Esophagus muscularis mucosa (tissue), 4 donors: ENCODE measurements at regions not wholly inside any gene's neighbourhood (a gene's known extent, or its start where the extent isn't known, plus 50 kb on each side); places are given as distances from the start of the nearest gene placed in this dataset.

Source experiments
- DNase-seq: peaks from one replicate; pipeline ENCODE4 v3.0.0-alpha.2; 2017; ENCODE audit errors: extremely low spot score
- H3K27ac ChIP-seq, 4 donors: fragments of 200-600 bp; sonication (generic); replicated peaks in 1 of 4; 1 replicate in 3 of 4; 2 replicates in 1 of 4; pipeline ENCODE4 v1.5.1; 2016 to 2019; ENCODE audit warnings: mild to moderate bottlenecking in 1 of 4
- H3K27me3 ChIP-seq, 4 donors: fragments of 200-600 bp; sonication (generic); one replicate each; pipeline versions ENCODE4 v1.5.1 to v1.6.0; 2016 to 2019
- H3K36me3 ChIP-seq, 4 donors: fragments of 200-600 bp; sonication (generic); one replicate each; pipeline ENCODE4 v1.5.1; 2016 to 2019
- H3K4me1 ChIP-seq, 4 donors: fragments of 200-600 bp; sonication (generic); one replicate each; pipeline ENCODE4 v1.5.1; 2016 to 2019
- H3K4me3 ChIP-seq, 4 donors: fragments of 200-600 bp; sonication (generic); 1 replicate in 2 of 4; 2 replicates in 2 of 4; pipeline ENCODE4 v1.5.1; 2016 to 2019; ENCODE audit warnings: mild to moderate bottlenecking in 4 of 4, moderate library complexity in 1 of 4
- H3K9me3 ChIP-seq, 4 donors: fragments of 200-600 bp; sonication (generic); 1 replicate in 3 of 4; 2 replicates in 1 of 4; pipeline ENCODE4 v1.5.1; 2016 to 2019
- EP300 ChIP-seq: sonication (generic); formaldehyde crosslinking; IDR thresholded peaks from one replicate; pipeline ENCODE4 v1.6.1; 2017; ENCODE audit warnings: antibody characterized with exemption
- POLR2A ChIP-seq: fragments of 450-650 bp; IDR thresholded peaks from one replicate; pipeline ENCODE4 v1.6.1; 2017; ENCODE audit warnings: antibody characterized with exemption, moderate library complexity, mild to moderate bottlenecking, low read depth
- POLR2AphosphoS5 ChIP-seq, 2 donors: sonication (generic); formaldehyde crosslinking; IDR thresholded peaks; one replicate each; pipeline ENCODE4 v1.6.1; 2017; ENCODE audit warnings: antibody characterized with exemption in 2 of 2
- WGBS: methylation state at CpG from one replicate; pipeline ENCODE4 v1.1.5; 2018; 5-methylcytosine and 5-hydroxymethylcytosine counted together
- intact Hi-C: fragments of 100-400 bp; cut with DNase I; formaldehyde crosslinking; loops from one replicate; pipeline ENCODE4 v1.15.1; 2023
- TF ChIP-seq, protein P1 (sequence below), 3 experiments: fragments of 200-600 bp in 2 of 3; fragments of 450-650 bp in 1 of 3; sonication (generic) in 2 of 3; IDR thresholded peaks; one replicate each; pipeline ENCODE4 v1.5.1; 2017 to 2019; ENCODE audit warnings: antibody characterized with exemption in 3 of 3, mild to moderate bottlenecking in 2 of 3, moderate library complexity in 1 of 3

DNA sequence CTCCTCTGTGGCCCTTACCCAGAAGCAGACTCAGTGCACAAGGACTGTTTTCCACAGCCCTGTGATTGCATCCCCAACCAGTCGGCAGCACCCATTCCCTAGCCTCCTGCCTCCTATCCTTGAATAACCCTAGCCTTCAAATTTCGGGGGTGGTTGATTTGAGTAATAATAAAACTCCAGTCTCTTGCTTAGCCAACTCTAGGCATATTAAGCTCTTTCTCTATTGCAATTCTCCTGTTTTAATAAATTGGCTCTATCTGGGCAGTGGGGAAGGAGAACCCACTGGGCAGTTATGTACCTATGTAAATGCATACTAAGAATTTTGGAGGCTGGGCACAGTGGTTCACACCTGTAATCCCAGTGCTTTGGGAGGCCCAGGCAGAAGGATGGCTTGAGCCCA lies 70.6 kb upstream of the ZMYND8 start:
- WGBS, result 87% methylated on average over 2 of the region's 2 CpGs
- H3K9me3 ChIP-seq, result peaks cover 0 to 19% (median 15%) of the 10 kb centered on the region in 4 donors
- intact Hi-C loops, result no loop called here

DNA sequence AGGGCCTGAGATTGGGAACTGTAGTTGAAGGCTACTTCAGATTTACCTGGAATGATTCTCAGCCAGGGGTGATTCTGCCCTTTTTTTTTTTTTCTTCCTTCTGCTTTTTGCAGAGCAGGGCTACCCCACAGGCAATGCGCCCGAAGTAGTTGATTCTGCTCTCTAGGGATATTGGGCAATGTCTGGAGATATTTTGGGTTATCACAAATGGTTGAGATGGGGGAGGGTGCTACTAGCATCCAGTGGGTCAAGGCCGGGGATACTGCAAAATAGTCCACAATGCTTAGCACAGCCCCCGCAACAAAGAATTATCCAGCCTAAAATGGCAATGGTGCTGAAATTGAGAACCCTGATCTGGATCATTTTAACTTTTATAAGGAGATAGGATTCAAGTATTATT lies 71.2 kb upstream of the ZMYND8 start:
- intact Hi-C loops, result no loop called here
- Histone ChIP-seq H3K4me1 (no peaks in the 10 kb centered on the region), H3K36me3 (no peaks in the 10 kb centered on the region), H3K27me3 (no peaks in the 10 kb centered on the region), H3K27ac (no peak overlapping the region), H3K9me3 (peaks cover 0 to 19% (median 15%) of the 10 kb centered on the region in 4 donors), H3K4me3 (no peak overlapping the region)
- no peak for DNase-seq
- WGBS, result 86% methylated on average over 4 of the region's 4 CpGs
- no peak for TF ChIP-seq POLR2AphosphoS5 (IDR thresholded peaks at IDR 0.05)
- no peak for TF ChIP-seq EP300
- TF ChIP-seq, protein P1, sequence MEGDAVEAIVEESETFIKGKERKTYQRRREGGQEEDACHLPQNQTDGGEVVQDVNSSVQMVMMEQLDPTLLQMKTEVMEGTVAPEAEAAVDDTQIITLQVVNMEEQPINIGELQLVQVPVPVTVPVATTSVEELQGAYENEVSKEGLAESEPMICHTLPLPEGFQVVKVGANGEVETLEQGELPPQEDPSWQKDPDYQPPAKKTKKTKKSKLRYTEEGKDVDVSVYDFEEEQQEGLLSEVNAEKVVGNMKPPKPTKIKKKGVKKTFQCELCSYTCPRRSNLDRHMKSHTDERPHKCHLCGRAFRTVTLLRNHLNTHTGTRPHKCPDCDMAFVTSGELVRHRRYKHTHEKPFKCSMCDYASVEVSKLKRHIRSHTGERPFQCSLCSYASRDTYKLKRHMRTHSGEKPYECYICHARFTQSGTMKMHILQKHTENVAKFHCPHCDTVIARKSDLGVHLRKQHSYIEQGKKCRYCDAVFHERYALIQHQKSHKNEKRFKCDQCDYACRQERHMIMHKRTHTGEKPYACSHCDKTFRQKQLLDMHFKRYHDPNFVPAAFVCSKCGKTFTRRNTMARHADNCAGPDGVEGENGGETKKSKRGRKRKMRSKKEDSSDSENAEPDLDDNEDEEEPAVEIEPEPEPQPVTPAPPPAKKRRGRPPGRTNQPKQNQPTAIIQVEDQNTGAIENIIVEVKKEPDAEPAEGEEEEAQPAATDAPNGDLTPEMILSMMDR (IDR thresholded peaks at IDR 0.05), result no peak
- no peak for TF ChIP-seq POLR2A

More for the DNA sequence above, 70.6 kb upstream of the ZMYND8 start:
- Histone ChIP-seq H3K4me1 (no peaks in the 10 kb centered on the region), H3K27me3 (no peaks in the 10 kb centered on the region), H3K36me3 (no peaks in the 10 kb centered on the region), H3K4me3 (no peak overlapping the region), H3K27ac (no peak overlapping the region)
- no peak for TF ChIP-seq POLR2AphosphoS5 (IDR thresholded peaks at IDR 0.05)
- TF ChIP-seq, protein P1 (IDR thresholded peaks at IDR 0.05), result no peak
- TF ChIP-seq EP300, result no peak
- no peak for DNase-seq

DNA sequence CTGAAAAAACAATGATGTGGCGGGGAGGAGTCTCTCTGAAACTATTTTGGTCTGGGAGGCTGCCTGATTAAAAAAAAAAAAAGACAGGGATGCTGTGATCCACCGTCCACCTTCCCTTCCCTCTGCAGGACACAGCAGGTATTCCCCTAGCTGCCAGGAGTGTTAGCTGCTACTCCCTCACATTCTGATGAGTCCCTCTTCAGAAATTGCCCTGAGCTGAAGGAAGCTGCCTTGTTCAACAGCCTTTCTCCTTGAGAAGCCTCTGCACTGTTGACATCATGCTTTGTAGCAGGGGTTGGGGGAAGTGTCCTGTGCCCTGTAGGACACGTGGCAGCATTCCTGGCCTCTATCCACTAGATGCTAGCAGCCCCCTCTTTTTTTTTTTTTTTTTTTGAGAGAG lies 71.7 kb upstream of the ZMYND8 start:
- no peak for DNase-seq
- no peaks in the 10 kb centered on the region for H3K4me1 ChIP-seq
- WGBS, result 68% methylated on average over 3 of the region's 3 CpGs
- H3K36me3 ChIP-seq, result no peaks in the 10 kb centered on the region
- no peak overlapping the region for H3K27ac ChIP-seq
- no peak for TF ChIP-seq EP300
- TF ChIP-seq POLR2A, result no peak
- TF ChIP-seq POLR2AphosphoS5 (IDR thresholded peaks at IDR 0.05), result no peak
- TF ChIP-seq, protein P1 (IDR thresholded peaks at IDR 0.05), result no peak
- no peak overlapping the region for H3K4me3 ChIP-seq
- H3K27me3 ChIP-seq, result no peaks in the 10 kb centered on the region
- intact Hi-C loops, result no loop called here
- H3K9me3 ChIP-seq, result peaks cover 0 to 19% (median 15%) of the 10 kb centered on the region in 4 donors

DNA sequence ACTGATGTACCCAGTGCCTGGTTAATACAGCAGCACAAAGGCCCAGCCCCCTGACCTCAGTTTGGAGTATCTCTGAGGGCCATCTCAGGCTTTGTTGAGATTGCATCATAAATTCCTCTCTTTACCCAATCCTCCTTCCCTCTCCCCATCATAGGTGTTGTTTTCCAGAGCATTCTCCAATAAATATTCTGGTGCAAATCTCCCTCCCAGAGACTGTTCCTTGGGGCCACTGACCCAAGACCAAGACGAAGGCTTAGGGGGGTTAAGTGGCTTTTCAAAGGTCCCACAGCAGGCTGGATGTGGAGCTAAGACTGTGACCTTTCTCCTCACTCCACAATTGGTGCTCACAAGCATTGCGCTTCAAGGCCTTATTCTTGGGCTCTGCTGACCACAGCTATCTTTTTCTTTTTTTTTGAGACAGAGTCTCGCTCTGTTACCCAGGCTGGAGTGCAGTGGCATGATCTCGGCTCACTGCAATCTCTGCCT lies 72.4 kb upstream of the ZMYND8 start:
- 95% methylated on average over 4 of the region's 4 CpGs for WGBS
- TF ChIP-seq, protein P1 (IDR thresholded peaks at IDR 0.05), result no peak
- TF ChIP-seq POLR2A, result no peak
- TF ChIP-seq POLR2AphosphoS5 (IDR thresholded peaks at IDR 0.05), result no peak
- TF ChIP-seq EP300, result no peak

DNA sequence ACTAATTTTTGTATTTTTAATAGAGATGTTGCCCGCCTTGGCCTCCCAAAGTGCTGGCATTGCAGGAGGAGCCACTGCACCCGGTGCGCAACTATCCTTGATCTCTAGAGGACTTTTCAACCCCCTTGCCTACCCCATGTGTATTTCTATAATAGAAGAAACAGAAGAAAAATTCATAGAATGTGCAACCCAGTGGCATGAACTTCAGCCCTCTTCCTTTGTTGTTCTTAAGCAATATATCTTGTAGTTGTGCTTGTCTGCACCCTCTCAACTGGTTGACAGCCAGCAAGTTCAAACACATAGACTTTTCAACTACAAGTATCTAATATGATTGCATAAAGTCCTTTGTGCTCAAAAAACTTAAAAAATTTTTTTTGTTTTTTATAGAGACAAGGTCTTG lies 72.3 kb upstream of the NCOA3 start:
- no peak overlapping the region for H3K4me3 ChIP-seq
- no peaks in the 10 kb centered on the region for H3K27me3 ChIP-seq
- peaks cover 0 to 19% (median 15%) of the 10 kb centered on the region in 4 donors for H3K9me3 ChIP-seq
- no peak for DNase-seq
- H3K4me1 ChIP-seq, result no peaks in the 10 kb centered on the region
- TF ChIP-seq, protein P1 (IDR thresholded peaks at IDR 0.05), result no peak
- TF ChIP-seq EP300, result no peak
- no peak for TF ChIP-seq POLR2AphosphoS5 (IDR thresholded peaks at IDR 0.05)
- no peak for TF ChIP-seq POLR2A
- 98% methylated on average over 3 of the region's 3 CpGs for WGBS
- no peak overlapping the region for H3K27ac ChIP-seq
- H3K36me3 ChIP-seq, result no peaks in the 10 kb centered on the region
- intact Hi-C loops, result no loop called here

More for the DNA sequence above, 72.4 kb upstream of the ZMYND8 start:
- Histone ChIP-seq H3K9me3 (peaks cover 0 to 19% (median 15%) of the 10 kb centered on the region in 4 donors), H3K27ac (no peak overlapping the region), H3K27me3 (no peaks in the 10 kb centered on the region), H3K4me1 (no peaks in the 10 kb centered on the region), H3K4me3 (no peak overlapping the region), H3K36me3 (no peaks in the 10 kb centered on the region)
- no peak for DNase-seq
- intact Hi-C loops, result no loop called here
